GM19239 (cell line): ENCODE measurements at regions not wholly inside any gene's neighbourhood (a gene's known extent, or its start where the extent isn't known, plus 50 kb on each side); places are given as distances from the start of the nearest gene placed in this dataset.
"Not testable (repeated sequence)": the region's sequence is repeated elsewhere in the genome, so short reads cannot be mapped to it uniquely, and the experiment has no call there.

Experiments used
- DNase-seq: peaks from one replicate; pipeline ENCODE4 v3.0.0; 2011; ENCODE audit warnings: low spot score; ENCODE audit not compliant: insufficient read length
- FAIRE-seq: peaks from 2 replicates; lab custom pipeline; 2011; peaks lifted over from hg19 to GRCh38; lab: Jason Lieb, UNC

DNA sequence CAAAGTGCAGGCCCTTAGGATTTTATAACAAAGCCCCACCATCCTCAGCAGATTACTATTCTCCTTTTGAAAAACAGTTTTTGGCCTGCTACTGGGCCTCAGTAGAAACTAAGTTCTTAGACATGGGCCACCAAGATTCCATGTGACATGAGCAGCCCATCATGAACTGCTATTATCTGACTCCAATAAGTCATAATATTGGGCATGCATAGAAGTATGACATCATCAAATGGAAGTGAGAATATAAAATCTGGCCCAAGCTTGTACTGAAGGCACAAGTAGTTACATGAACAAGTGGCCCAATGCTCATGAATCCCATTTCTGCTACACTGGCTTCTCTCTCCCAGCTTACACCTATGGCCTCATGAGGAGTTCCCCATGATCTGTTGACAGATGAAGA is 404.8 kb downstream of the EPHA5 start:
- DNase-seq = no peak
- no peak for FAIRE-seq

DNA sequence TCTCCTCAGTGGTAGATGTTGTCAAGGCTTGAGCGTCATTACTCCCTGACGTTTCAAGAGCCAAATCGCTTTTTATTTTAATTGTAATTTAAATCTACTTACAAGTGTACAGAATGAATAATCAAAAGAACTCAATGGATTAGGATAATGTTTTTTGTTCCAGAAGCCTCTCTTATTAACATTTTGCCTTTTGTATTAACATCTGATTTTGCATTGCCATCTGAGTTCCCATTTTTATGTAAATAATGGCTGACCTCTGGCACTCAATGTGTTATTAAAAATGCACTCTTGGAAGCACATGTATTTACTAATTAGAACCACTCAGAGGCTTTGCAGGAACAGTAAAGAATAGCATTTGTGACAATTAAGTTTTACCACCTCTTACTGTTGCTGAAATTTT is 411.0 kb downstream of the EPHA5 start:
- DNase-seq (no peak), FAIRE-seq (no peak)

DNA sequence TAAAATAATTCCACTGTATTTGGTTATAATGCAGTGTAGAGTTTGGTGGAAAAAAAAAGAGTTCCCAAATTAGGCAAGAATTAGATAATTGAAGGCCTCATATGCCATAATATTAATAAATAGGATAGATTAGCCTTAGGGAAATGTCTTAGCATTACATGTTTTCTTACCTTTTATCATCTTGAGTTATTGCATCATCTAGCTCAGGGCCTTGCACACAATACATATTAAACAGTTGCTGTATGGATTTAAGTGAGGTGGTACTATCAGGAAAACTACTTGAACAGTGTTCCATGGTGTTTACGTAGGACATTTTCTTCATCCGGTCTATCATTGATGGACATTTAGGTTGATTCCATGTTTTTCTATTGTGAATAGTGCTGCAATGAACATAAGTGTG is 419.4 kb downstream of the EPHA5 start:
- FAIRE-seq = no peak
- DNase-seq = no peak

DNA sequence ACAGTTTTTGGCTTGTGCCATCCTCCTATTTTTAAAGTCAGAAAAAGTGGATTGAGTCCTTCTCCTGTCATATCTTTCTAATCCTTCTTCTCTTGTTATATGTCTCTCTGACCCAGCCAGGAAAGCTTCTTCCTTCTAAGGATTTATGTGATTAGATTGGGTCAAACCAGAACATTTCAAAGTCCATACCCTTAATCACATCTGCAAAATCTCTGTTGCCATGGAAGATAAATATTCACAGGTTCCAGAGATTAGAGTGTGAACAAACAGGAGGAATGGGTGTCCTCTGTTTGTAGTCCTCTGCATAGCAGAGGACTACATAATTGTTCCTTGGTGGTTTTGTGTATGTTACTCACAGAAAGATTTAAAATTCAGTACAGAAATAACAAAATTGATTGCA is 421.2 kb downstream of the EPHA5 start:
- no peak for FAIRE-seq

DNA sequence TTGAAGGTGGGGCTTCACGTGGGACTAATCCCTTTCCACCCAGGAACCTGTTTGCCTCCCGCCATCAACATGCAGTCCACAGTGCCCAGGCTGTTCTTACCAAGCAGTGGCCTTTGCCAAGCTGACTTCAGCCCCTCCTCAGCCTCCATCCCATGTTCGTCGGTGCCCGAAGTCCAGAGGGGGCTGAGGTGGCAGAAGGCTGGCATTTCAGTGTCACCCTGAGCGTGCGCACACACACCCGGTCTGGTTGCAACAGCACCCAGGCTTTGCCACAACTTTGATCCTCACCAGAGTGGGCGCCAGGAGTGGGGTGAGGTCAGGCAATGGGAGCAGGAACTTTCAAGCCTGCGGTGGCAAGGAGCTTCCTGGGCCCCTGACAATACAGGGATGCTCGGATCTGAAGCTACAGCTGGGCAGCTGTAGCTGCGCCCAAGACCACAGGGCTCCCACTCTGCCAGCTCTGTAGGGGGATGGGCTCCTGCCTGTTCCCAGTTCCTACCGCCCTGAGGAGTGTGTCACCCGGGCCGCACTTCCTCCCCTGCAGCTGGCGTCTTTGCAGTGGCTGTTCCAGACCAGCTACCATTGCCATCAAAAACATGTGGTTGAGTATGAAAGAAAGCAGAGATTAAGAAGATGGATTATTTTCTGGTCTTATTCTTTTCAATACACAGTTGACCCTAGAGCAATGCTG is 428.0 kb downstream of the EPHA5 start:
- no peak for FAIRE-seq

More for the DNA sequence above, 421.2 kb downstream of the EPHA5 start:
- DNase-seq = no peak

DNA sequence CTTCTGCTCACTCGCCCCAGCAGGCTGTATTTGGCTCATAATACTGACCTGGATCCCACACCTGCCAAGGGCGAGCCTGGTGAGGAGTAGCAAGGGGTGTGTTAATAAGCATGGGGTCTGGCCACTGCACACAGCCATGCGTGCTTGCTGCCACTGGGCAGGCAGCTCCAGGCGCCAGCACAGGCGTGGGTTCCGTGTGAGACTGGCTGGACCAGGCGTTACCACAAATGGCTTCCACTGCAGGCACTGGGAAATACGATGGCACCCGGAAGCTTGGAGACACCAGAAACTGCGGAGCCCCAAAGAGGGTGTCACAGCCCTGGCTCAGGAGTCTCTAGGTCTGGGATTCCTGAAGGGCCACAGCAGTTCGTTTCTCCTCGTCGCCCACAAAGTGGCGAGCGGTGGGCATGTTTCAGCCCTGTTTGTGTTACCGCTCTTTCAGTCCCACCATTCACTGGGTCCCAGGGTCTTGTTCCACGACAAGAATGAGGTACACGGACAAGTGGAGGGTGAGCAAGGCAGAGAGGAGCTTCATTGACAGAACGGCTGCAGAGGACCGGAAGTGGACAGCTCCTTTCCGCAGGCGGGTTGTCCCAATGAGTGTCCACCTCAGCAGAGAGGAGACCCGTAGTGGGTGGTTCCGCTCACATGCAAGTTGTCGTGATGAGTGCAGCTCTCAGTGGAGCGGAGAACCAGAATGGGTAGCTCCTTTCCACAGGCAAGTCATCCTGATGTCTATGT is 428.9 kb downstream of the EPHA5 start:
- no peak for FAIRE-seq
- DNase-seq = no peak

More for the DNA sequence above, 428.0 kb downstream of the EPHA5 start:
- DNase-seq = no peak

DNA sequence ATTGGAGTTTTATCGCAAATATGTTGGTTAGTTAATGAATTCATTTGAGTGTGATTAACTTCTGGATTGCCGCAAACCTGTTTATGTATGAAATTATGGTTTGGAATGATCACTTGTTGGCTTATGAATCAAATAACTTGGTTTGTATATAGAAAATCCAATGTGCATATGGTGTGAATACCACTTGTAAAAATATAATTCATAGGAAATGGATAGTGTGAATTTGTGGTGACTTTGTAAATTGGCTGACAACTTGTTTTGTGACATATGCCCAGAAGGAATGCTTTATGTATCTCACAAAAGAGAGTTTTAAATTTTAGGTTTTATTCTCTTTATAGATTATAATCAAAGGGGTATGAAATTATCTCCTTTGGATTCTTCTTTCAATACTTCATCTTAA is 436.2 kb downstream of the EPHA5 start:
- no peak for DNase-seq
- FAIRE-seq = no peak

DNA sequence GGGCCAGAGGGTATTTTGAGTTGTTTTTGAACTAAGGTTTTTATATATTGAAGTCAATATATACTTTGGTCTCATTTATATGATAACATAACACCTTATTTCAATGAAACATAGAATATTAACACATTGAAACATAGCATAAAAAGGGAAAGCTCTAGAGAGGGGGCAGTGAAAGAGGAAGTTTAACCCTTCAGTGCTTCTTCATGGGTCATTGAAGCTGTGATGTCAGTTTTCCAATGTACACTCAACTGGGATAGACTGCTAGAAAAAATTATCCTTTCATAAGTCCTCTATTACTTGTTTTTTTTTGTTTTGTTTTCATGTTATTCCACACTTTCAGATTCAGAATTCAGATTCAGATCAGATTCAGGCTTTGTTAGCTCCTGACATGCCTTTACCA is 442.7 kb downstream of the EPHA5 start:
- no peak for FAIRE-seq

DNA sequence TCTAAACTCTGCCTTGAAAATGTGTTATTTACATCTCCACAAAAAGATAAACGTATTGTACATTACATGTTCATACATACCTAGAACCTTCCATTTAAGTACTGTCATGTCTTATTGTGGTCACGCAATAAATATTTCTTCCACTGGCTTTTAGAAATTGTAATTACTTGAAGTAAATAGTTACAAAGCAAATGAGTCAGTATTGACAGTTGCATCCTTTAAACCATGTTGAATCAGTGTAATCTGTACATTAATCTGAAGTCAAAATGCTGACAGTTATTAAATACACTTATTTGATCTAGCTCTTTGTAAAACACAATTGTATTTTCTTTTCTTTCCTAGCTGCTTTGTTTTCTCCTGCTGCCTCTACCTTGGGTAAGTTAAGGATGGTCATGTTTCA is 446.7 kb downstream of the EPHA5 start:
- FAIRE-seq (no peak), DNase-seq (no peak)

More for the DNA sequence above, 442.7 kb downstream of the EPHA5 start:
- no peak for DNase-seq

DNA sequence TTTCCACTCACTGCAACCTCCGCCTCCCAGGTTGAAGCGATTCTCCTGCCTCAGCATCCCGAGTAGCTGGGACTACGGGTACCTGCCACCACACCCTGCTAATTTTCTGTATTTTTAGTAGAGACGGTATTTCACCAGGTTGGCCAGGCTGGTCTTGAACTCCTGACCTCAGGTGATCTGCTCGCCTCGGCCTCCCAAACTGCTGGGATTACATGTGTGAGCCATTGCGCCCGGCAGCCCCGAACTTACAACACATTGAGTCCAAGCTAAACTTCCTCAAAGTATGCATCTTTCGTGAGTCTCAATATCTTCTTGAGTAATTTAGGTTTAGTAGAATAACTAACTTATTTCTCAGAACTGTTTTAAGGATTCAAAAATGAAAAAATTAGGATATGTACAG is 447.2 kb downstream of the EPHA5 start:
- not testable (repeated sequence) for FAIRE-seq, DNase-seq

DNA sequence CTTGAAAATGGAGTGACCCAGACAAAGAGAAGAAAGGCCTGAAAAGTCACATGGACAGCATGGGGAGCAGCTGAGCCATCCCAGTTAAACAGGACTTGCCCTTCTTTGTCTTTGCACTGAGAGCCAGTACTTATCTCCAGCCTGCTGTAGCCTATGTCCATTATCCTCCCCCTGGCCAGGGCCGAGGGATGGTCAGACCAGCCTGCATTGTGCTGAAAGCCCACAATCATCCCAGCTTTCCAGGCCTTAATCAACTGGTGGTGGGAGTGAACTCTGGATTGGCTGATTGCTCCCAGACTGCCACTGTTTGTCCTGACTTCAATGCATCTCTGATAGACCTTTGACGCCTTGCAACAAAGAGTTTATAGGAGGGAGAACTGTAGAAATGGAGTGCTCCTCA is 453.1 kb downstream of the EPHA5 start:
- FAIRE-seq (no peak), DNase-seq (no peak)

DNA sequence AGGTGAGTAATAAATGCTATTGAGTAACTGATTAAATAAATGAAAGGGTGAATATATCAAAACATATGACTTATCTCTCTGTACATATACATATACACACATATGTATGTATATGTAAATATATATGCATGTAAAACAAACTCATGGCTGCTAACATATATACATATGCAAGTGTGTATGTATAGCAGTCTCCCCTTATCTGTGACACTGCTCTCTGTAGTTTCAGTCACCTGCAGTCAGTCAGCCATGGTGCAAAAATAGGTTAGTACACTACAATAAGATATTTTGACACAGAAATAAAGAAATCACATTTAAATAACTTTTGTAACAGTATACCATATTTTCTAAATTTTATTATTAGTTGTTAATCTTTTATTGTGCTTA is 467.4 kb downstream of the EPHA5 start:
- DNase-seq (no peak), FAIRE-seq (no peak)

DNA sequence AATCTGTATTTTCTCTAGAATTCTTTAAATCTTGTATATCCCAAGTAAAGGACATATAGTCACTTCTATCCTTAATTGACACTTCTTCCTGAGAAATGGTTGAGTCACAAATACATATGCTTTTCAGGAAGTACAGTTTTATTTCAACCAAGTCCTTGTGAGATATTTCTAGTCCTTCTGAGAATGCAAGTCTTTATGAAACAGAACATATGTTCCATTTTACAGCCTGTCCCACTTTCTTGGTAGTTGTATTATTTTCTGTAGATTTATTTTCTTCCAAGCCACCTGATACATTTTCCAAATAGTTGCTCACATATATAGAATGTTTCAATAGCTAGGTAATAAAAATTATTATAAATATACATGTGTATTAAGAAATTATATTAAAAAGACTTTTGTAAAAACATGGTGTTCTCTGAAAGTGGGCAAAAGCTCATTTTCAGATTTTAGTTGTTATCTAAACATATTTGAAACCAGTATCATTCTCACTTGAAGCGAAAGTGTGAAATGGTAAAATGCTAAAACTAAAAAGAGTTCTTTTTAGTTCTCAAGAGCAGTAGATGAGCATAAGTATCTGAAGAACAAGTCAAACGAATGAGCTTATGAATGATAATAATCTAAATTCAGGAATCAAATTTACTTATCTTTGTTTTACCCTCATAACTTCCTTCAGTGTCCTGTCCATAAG is 468.0 kb downstream of the EPHA5 start:
- no peak for FAIRE-seq
- DNase-seq = no peak

DNA sequence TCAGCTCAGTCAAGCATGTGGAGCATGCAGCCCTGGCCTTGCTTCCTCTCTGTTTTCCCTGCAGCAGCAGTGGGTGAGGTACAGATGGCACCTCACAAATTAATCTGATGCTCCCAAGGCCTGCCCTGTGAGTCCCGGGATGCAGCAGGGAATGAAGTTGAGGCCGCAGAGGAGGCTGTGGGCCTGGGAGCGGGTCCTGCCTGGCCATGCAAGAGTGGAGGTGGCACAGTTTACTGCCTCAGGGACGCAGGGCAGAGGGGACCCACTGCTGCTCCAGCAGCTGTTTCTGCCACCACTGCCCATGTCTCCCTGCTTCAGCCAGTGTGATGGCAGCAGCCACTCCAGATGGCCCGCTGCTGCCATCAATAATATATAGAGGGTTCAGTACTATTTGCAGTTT is 474.6 kb downstream of the EPHA5 start:
- FAIRE-seq = no peak
- DNase-seq = no peak

DNA sequence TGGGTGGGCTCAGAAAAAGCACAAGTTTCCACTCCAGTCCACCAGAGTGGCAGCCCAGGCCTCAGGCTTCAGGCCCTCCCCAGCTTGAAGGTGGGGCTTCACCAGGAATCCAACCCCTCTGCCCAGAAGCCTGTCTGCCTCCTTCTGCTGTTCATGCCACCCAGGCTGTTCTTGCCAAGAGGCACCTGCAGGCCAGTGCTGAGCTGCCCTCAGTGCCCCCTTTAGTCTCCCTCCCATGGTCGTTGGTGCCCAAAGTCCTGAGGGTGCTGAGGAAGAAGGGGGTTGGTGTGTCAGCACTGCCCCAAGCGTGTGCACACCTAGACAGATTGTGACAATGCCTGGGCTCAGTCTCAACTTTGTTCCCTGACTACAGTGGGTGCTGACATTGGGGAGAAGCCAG is 475.3 kb downstream of the EPHA5 start:
- FAIRE-seq = no peak
- DNase-seq = no peak

DNA sequence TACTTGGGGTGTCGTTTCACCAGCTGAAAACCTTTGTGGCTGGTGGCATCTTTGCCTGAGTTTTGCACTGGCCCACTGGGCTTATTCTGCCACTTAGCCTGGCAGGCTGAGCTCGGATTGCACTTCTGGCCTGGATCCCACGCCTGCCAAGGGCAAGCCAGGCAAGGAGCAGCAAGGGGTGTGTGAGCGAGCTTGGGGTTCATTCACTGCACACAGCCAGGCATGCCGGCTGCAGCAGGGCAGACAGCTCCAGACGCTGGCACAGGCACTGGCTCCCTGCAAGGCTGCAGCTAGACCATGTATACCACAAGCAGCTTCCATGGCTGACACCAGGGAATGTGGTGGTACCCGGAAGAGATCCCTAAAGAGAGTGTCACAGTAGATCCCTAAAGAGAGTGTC is 476.3 kb downstream of the EPHA5 start:
- DNase-seq (no peak), FAIRE-seq (no peak)

DNA sequence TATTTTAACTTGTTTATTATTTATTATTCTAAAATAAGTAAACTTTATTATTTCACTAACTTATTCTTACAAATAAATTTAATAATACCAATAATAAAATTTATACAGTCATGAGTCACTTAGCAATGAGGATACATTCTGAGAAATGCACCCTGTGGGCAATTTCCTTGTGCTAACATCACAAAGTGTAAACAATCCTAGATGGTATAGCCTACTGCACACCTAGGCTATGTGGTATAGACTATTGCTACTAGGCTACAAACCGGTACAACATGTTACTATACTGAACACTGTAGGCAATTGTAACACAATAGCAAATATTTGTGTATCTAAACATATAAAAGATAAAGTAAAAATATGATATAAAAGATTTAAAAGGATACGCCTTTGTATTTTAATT is 479.5 kb downstream of the EPHA5 start:
- no peak for DNase-seq
- FAIRE-seq = no peak

DNA sequence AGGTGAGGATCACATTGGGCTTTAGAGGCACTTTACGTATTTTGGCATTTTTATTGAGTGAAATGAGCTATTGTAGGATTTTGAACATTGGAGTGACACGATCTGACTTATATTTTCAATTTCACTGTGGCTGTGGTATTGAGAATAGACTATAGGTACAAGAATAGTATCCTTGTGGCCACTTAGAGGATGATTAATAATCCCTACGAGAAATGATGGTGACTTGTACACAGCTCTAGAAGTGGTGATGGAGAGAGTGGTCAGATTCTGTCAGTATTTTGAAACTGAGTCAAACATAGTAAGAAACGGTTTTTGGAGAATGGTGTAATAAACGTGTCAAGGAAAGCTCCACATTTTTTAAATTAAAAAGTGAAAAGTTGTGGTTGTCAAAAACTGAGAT is 494.7 kb downstream of the EPHA5 start:
- no peak for FAIRE-seq

DNA sequence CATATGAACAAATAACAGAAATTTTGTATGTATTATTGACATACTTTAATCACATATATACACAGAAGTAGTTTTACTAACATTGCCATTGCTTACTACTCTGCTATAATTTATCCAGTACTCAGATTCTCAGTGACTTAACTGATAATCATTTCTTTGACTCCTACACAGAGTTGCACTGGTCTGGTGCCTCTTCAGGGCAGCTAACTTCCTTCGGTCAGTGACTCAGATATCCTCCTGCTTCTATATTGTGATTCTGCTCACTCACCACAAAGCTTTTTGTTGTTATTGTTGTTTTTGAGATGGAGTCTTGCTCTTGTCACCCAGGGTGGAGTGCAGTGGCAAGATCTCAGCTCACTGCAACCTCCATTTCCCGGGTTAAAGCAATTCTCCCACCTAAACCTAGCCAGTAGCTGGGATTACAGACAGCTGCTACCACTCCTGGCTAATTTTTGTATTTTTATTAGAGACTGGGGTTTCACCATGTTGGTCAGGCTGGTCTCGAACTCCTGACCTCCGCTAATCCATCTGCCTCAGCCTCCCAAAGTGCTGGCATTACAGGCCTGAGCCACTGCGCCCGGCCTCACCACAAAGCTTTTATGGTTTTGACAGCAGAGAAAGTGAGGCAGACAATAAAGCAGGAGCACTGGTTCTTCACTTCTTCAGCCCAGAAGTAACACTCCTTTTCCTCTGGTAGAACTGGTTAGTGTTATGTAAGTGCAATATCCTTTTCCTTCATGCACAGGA is 499.3 kb downstream of the EPHA5 start:
- FAIRE-seq (no peak), DNase-seq (no peak)

More for the DNA sequence above, 494.7 kb downstream of the EPHA5 start:
- no peak for DNase-seq

DNA sequence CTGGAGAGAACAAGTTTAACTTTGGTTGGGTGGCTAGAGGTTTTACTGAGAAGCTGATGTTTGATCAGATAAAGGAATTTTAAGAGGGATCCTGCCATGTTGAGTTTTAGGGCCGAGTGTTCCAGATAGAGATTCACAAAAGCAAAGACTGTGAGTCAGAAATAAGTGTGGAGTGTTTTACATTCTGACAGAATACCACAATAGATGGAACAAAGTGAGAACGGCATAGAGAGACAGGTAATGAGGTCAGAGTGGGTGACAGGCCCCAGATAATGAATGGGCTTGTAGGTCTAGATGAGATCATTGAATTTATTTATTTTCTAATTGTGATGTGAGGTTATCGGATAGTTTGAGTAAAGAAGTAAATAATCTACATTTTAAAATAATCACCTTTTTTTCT is 502.6 kb downstream of the EPHA5 start:
- no peak for FAIRE-seq
- DNase-seq = no peak

DNA sequence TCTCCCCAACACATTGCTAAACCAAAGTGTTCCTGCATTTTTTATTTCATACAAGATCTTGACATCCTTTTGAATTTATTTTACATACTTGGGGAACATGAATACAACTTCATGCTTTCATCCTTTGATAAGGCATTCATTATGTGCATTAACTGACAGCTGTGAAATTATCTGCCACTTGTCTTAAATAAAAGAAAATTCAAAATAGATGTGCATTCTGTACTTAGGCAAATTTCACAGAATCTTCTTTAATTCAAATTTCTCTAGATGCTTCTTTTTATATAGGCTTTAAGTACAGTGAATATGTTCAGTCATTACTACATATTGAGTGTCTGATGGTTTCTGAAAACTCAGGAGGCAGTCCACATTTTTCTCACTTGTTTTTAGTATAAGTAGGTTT is 518.1 kb downstream of the EPHA5 start:
- no peak for FAIRE-seq
- no peak for DNase-seq
